ENCODE measurements at regions not wholly inside any gene's neighbourhood (a gene's known extent, or its start where the extent isn't known, plus 50 kb on each side); places are given as distances from the start of the nearest gene placed in this dataset.

DNA sequence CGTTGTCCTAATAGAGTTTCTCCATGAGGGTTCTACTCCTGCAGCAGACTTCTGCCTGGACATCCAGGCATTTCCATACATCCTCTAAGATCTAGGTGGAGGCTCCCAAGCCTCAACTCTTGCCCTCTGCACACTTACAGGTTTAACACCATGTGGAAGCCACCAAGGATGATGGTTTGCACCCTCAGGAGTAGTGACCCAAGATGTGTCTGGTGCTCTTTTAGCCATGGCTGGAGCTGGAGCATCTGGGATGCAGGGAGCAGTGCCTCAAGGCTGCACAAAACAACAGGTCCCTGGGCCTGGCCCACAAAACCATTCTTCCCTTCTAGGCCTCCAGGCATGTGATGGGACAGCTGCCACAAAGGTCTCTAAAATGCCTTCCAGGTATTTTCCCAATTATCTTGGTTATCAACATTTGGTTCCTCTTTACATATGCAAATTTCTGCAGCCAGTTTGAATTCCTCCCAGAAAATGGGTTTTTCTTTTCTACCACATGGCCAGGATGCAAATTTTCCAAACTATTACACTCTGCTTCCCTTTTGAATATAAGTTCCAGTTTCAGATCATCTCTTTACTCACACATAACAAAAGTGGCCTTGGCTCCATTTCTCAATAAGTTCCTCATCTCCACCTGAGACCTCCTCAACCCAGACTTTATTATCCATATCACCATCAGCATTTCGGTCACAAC is 69.5 kb upstream of the GNAZ start:
- no peak for DNase-seq

GRCh38 chr22:23001463-23001862 is 68.9 kb upstream of the GNAZ start:
- no peak for DNase-seq

DNA sequence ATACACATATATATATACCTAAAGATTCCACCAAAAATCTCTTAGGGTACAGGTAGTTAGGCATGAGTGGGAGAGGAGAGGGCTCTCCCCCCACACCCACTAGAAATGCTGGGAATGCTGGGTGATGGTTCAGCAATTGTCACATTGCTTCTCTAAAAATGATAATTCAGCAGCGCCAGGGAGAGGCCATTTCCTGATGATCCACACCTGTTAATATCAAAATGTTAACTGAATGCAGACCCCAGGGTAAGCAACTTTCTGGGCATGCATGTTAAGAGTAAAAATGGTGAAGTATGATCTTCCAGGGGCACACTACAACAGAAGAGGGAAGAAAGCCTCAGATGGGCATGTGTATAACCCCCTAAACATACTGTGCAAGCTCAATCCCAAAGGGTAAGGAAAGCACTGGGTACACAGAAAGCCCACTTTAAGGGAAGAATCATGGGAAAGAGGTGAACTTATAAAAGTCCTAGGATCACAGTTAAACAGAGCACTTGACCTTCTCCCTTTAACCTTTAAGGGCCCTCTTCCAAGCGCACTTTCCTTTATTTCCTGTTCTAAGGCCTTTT is 67.6 kb upstream of the GNAZ start:
- no peak for DNase-seq

GRCh38 chr22:23007823-23008222 is 62.5 kb upstream of the GNAZ start:
- DNase-seq = no peak

DNA sequence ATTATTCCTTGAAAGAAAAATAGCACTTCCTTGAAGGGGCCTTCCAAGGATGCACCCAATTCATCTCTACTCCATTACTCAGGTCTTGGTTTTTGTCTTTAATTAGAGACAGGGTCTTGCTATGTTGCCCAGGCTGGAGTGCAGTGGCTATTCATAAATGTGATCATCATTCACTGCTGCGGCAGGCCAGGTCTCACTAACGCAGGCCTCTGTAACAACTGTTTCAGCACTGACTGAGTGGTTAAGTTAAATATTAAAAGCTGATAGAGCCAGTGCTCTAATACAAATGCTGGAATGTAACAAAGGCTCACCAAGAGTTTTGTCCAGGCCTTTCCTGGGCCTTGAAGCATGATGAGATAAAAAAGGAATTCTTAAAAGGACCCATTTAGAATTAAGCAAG is 61.4 kb upstream of the GNAZ start:
- DNase-seq = no peak
